ENCODE measurements at regions not wholly inside any gene's neighbourhood (a gene's known extent, or its start where the extent isn't known, plus 50 kb on each side); places are given as distances from the start of the nearest gene placed in this dataset.
"Not testable (repeated sequence)": the region's sequence is repeated elsewhere in the genome, so short reads cannot be mapped to it uniquely, and the experiment has no call there.

DNA sequence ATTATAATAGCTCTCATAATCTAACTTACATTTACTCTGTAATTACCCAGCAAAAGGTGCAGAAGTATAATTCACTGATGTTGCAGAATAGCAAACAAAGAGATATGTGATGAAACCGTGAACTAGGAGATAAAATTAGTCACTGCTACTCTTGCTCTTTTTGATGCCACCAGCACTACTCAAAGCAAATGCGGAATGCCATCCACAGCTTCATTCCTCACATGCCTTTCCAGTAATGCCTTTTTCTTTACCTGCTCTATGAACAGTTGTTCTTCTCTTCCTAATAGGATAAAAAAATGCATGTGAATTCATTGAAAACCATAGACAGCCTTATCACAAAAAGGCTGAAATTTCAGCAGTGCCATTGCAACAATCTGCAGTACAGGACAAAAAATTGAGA lies 1129.5 kb downstream of the DIAPH3 start:
- no peak for DNase-seq

DNA sequence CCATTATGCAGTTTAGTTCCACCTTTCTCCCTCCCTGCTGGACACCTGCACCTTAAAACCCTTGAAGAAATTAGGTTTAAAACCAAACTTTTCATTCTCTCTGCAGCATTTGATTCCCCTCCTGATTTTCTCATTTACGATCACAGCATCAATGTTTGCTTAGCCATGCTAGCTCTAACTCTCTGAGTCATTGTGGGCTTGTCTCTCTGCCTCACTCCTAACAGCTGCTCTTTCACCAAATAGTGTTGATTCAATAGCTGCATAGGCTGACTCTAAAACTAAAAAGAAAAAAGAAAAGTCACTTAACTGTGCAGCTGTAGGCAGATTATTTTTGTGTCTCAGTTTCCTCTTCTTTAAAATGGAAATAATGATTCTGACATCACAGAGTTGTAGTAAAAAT lies 1124.9 kb downstream of the DIAPH3 start:
- no peak for DNase-seq

DNA sequence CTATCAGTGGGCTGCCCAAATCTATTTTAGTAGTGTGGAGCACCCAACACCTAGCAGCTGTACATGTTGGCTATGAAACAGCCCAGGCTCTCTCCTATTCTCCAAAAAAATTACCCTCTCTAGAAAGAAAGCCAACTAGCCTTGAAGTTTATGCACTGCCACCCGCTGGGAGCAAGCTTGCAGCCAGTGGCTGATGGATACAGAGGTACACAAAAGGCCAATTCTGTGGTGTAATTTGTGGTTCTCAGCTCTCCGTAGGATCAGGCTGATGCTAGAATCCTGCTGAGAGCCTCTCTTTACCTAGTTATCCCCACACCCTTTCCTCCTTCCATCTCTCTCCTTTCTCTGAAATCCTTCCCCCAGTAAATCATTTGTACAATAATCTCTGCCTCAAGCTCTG lies 1120.7 kb downstream of the DIAPH3 start:
- DNase-seq = no peak

DNA sequence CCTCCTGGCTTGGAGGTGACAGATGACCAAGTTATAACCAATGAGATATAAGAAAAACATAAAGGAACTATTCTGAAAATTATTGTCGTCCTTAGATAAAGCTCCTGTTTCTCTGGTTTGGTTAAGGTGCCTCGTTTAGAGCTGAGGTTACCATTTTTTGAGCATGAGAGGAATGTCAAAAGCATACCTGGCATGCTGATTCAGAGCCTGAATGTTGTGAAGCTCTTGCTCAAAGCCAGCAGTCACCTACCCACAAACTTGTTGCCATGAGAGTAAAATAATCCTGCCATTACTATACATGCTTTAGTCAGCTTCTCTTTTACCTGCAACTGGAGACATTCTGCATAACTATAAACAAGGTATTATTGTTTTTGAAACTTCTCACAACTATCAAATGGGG lies 1116.2 kb downstream of the DIAPH3 start:
- no peak for DNase-seq

DNA sequence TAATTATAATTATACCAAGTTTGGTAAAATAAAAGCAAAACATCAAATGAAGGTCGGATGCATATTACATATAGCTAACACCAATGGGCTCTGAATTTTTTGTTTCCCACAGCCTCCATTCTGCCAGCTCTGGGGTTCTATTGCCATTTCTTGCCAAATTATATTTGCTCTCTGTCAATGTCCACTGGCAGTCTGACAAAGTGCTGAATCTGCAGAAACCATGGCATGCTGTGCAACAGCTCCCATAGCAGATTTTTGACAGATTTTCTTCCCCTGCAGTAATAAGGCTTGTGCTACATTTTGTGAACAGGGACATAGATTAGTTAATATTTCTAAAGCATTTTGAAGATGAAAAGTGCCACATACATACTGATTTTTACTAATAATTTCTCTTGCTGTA lies 1102.1 kb downstream of the DIAPH3 start:
- no peak for DNase-seq

DNA sequence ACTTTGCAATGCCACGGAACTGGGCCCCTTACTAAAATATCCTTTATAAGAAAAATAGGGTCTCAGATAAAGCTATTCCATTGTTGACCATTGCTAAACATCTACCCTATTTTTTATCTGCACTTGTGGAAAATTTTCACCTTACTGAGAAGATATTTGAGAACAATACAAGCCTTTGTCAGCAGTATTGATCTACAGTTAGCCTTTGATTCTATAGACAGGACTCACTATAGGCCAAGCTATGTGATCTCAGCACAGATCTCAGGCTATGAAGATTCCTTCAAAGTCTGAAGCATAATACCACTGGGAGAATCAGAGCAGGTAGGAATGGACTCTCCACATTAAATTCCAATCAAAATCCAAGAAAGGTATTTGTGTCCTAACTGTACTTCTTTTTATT lies 1099.7 kb downstream of the DIAPH3 start:
- DNase-seq = no peak

DNA sequence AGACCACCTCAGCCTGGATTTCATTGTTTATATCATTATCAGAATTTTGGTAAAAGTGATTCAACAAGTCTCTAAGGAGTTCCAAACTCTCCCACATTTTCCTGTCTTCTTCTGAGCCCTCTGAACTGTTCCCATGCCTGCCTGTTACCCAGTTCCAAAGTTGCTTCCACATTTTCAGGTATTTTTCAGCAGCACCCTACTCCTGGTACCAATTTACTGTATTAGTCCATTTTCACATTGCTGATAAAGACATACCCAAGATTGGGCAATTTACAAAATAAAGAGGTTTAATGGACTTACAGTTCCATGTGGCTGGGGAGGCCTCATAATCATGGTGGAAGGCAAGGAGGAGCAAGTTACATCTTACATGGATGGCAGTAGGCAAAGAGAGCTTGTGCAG lies 1087.3 kb downstream of the DIAPH3 start:
- DNase-seq = not testable (repeated sequence)

DNA sequence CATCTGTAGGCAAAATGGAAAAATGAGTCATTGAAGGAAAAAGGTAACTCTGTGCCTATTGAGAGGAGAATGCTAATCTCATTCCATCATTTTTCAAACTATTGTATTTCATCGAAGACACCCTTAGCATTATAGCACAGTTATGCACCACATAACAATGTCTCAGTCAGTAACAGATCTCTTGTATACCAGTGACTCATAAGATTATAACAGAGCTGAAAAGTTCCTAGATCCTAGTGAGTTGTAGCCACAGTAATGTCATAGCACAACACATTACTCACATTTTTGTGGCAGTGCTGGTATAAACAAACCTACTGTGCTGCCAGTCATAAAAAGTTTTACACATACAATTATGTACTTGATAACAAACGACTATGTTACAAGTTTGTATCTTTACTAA lies 1077.6 kb downstream of the DIAPH3 start:
- no peak for DNase-seq

DNA sequence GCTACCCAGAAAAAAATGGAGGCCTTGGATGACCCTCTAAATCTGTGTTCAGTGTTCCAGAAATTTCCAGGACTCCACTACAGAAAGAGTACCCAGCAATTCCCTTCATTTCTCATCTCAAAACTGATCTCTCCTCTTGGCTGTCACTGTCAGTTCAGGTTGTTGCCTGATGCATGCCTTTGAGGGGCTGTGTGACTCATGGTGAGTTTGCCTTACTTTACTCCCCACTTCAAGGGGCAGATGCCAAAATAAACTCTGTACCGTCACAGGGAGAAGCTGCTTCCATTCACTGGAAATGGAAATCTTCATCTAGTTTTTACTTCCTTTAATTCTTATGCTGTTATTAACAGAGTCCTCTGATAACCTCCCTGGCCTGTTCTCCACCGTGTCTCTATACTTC lies 1075.0 kb downstream of the DIAPH3 start:
- DNase-seq = no peak

DNA sequence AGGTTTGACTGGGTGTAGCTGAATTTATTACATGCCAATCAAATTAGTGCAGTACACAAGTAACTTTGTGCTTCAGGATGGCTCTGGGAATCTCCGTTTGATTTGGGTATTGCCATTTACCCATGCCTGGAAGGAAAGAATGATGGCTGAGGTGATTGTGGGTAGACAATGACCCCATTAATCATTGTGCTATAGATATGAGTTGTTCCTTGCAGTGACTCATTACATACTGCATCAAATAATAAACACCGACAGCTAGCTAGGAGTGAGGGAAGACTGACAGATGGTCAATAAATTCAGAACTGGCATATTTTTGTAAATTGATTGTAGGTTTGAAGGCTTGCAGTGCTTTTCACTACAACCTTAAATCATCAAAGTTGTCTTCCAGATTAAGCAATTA lies 1069.5 kb downstream of the DIAPH3 start:
- DNase-seq = no peak

DNA sequence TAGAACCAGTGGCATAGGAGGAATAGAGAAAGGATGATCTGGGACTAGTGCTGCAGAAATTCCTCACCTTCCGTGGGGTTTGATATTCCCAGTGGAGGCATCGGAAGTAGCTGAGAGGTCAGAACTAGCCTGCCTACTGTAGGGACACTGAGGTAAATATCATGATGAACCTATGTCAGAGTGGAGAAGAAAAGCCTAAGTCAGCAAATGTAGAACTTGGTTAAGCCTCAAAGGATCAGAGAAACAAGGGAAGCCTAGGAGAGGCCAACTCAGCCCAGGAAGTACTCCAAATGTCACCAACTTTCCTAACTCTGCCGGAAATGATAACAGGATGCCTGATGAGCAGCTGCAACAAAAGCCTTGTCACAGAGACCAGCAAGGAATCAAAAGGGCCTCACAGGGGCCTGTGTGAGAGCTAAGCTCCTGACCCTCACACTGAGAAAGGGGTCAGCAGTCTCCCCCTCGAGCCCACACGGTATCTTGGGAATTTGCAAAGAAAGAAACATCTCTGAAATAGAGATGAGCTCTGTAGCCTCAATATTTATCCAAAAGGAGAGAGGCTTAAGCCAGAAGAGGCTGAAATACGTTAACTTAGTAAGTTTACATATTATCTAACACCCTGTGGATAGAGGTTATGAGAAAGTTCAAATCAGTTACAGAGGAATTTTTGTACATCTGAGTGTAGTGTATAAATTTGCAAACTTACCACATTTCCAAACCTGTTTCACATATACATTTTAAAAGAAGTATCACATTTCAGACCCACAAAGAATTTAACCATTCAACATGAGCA lies 1064.3 kb downstream of the DIAPH3 start:
- no peak for DNase-seq

DNA sequence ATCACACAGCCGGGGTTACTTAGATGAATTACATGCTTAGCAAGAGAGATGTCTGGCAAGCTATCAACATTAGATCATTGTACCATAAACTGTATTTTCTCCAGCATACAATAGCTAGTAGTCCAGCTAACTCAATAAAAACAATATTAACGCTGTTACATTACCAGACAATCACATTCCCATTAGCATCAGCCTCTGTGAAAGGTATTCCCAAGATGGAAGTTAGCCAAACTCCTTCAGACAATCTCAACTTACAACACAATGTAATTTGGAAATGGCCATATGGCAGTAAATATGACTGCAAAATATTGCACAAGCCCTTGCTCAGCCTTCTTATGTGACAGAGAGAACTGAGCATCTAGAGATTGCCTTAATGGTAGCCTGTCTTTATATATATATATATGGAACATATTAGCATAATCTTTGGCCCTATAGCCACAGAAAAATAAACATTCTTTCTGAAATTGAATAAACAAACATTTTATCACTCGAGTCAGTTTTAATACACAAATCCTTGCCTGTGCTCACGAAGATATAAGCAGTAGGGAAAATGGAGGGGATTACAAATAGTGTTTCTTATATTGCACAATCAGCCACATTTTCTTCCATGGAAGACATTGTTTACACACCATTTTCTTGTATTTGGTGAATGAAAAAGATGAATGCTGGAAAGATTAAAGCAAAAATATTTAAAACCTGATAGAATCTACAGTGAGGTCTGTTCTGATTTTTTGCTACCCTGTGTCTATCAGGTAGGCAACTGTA lies 1060.5 kb downstream of the DIAPH3 start:
- no peak for DNase-seq

DNA sequence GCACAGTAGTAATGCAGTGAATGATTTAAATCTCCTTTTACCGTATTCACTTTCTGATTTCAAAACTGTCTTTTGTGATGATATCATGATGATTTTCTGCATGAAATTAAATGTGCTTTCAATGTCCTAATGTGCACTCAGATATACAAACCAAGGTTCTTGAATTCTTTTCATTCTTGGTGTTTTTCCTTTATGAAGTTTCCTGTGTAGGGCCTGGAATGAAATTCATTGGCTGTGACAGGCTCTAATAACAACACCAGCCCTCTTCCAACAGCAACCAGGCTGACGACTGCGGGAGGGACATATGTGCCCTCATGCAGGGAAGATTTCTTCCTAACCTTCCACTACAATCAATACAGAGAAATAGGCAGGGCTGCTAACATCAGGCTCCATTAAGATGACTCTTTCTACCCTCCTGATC lies 1052.0 kb downstream of the DIAPH3 start:
- no peak for DNase-seq

DNA sequence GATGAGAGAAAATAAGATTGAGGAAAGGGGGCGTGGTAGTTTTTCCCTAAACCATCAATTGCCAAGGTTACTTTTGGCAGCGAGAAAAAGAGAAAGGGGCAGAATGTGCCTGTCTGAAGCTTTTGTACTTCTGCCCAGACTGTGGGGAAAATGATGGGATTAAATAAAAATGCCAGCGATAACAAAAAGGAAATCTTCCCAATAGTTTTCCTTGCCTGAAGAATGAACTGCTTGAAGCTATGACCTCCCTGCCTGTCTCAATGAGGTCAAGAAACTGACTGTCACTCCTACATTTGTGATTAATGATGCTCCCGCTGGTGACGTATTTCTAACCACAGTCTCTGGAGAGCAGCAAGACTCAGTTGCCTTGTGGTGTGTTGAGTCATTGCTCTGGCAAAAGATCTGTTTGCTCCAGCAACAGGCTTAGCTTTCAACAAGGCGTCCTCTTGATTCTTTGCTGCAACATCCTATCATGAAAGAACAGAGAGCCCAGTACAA lies 1051.5 kb downstream of the DIAPH3 start:
- no peak for DNase-seq

DNA sequence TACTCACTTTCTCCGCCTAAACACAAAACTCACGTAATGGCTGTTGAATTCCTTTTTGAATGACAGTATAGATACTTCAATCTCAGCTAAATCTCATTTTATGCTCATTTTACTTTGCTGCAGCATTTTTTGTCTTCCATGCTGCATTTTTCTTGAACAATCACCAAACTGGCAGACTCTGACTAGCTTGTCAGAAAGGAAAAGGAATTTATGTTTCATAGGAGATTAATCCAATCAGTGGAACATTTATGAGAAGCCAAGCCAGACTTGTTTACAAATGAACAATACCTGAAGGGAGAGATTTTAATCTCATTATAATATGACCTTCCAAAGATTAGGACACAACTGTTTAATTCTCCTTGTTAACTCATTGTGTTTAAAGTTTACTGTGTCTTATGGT lies 1044.3 kb downstream of the DIAPH3 start:
- no peak for DNase-seq

DNA sequence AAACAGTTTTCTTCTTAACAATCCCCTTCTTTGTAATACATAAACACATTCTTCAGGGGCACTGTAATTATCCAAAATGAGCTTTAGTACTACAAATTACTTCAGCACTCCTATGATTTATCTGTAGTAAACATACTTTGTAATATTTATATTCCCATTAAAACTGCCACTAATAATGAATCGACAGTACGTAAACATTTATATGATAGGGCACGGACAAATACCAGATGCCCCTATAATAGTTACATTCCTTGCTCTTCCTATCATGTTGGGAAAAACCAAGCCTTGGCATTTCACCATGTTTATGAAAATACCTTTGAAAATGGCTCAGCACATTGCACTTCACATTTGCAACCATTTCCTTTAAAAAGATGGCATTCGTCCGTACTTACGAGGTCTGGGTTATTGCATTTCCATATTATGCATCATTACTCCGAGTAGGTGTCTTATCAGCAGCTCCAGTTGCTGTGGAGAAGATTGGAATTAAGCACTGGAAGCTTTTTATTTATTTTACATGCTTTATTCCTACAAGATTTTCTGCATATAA lies 1043.4 kb downstream of the DIAPH3 start:
- no peak for DNase-seq

DNA sequence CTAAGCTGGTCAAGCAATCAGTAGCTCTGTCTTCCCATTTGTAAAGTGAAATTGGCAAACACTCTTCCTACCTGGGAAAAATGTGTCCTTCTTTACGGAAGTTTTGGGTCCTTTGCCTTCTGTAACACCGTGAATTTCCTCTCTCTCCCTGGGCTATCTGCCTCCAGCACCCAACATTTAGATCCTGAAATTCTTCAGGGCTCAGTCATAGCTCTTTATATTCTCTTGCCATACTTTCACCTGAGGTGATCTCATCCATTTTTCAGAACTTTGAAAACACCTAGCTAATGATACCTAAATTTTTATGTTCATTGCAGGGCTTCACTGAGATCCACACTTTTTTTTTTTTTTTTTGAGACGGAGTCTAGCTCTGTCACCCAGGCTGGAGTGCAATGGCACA lies 1042.2 kb downstream of the DIAPH3 start:
- no peak for DNase-seq

DNA sequence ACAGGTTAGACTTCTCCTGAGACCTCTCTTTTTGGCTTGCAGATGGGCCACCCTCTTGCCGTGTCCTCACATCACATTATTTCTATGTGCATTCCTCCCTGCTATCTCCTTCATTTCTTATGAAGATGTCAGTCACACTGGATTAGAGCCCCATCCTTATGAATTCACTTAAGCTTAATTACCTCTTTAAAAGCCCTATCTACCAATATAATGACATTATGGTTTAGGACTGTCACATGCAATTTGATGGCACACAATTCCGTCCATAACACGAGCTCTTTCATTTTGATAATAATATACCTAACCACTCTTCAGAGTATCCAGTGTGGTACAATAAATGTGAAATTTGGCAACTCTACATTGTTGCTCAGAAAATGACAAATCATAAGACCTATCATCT lies 1037.3 kb downstream of the DIAPH3 start:
- no peak for DNase-seq

DNA sequence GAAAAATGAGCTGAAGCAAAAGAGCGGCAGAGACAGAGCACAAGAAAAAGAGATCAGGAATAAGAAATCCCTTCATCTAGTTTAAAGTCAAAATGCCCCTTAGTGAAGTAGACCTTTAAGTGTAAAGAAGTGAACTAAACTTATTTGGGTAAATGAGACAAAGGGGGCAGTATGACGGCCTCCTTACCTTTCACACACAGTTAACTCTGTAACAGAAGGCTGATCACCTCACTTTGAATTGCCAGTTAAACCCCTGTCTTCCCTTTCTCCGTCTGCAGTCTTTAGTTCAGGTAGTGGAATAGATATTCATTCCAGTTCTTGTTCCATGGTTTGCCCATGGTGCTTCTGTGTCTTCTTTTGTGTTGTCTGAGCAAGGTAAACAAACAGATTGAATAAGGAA lies 1029.8 kb downstream of the DIAPH3 start:
- no peak for DNase-seq

DNA sequence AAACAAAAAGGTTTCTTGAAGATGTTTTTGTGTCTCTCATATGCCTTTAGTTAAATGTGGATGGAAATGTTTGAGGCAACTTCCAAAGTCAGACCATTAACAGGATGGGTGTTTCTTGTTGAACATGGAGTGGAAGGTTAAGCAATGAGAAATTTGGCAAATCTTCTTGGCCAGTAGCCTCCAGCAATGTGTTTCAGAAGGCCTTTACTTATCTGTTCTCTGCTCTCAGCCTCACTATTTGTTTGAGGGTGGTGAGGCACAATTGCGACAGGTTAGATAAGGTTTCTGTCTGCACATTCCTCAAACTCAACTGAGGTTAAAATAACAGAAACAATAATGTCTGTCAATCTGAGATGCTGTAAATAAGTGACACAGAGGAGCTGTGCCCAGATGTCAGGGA lies 1019.0 kb downstream of the DIAPH3 start:
- no peak for DNase-seq

DNA sequence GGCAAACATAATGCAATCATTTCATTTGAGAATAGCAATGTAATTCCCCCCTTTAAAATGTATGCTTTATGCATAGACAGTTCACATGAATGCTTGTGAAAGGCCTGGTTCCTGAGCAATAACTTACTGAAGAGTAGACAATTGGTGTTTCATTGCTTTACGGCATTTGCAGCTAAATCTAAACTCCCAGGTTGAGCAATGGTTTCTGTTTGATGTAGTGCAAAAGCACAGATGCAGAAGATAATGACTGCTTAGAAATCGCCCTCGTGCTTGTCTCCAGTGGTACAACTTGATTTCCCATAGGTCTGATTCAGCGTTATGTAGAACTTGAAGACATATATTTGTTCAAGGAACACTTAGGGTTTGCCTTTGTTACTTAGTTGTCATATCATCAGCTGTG lies 1018.3 kb downstream of the DIAPH3 start:
- DNase-seq = no peak

DNA sequence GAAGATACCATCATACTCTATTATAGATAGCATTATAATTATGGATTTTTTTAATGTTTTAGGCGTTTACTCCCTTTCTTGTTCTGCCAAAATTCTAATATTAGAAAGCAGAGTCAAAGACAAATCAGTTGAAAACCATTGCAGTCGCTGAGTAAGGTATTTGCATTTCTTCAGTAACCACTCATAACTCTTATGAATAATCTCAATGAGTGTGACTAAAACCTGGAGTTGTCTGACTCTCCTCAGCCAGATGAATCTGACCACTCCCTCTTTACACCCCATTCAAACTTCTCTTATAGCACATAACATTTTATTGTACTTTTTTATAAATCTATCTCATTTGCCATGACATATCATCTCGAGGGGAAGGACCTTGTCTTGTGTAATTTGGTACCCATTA lies 1006.5 kb downstream of the DIAPH3 start:
- DNase-seq = no peak

DNA sequence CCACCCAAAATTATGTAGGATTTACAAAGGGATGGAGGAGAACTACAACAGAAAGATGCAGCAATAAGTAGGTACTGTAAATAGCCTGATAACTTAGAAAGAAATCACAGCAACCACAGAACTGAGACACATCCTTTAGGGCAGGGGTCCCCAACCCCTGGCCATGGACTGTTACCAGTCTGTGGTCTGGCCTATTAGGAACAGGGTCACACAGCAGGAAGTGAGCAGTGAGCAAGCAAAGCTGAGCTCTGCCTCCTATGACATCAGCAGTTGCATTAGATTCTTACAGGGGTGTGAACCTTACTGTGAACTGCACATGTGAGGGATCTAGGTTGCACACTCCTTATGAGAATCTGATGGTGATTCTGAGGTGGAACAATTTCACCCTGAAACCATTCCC lies 997.6 kb downstream of the DIAPH3 start:
- DNase-seq = no peak

DNA sequence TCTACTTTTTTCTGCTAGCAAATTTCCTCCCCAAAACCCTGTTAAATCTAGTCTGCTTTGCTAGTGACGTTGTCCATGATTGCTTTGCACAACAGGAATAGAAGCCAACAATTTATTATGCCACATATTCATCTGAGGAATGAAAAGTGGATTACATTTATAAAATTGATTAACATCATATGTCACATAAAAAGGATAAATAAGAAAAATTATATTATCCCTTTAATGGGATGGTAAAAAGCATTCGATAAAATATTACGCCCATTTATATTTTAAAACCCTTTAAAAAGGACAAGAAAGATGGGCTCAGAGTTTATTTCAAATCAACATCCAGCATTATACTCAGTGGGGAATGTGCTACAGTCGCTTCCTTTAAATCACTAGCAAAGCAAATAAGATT lies 991.7 kb downstream of the DIAPH3 start:
- DNase-seq = no peak

All from NCI-H2029 treated with DMSO at 0.1 percent for 48 hours (cell line).